Left colon (tissue), 2 donors: ENCODE measurements at regions not wholly inside any gene's neighbourhood (a gene's known extent, or its start where the extent isn't known, plus 50 kb on each side); places are given as distances from the start of the nearest gene placed in this dataset.
"Not testable (repeated sequence)": the region's sequence is repeated elsewhere in the genome, so short reads cannot be mapped to it uniquely, and the experiment has no call there.

Experiments
- ATAC-seq: fragments of 200-7000 bp; cut with Tn5 transposase; one replicate; pipeline ENCODE4 v1.9.1; 2020; ENCODE audit warnings: mild to moderate bottlenecking, moderate library complexity
- DNase-seq, 2 donors: peaks; one replicate each; pipeline ENCODE4 v3.0.0-alpha.2; 2020
- intact Hi-C, 2 donors: fragments of 100-400 bp; cut with DNase I in 1 of 2; cut with micrococcal nuclease in 1 of 2; formaldehyde crosslinking; loops; one replicate each; pipeline versions ENCODE4 v1.11.2 to v1.14.0; 2022; cut with DNase I, micrococcal nuclease
- donor health status: DM: no; HTN: no; CAD: no.
- donor health status: DM: yes; HTN: yes; CAD: no.

GRCh38 chr13:82164780-82165395 lies 1717.4 kb downstream of the SLITRK1 start:
- ATAC-seq, DNase-seq, intact Hi-C loops: not testable (repeated sequence)

GRCh38 chr13:82147526-82147925 lies 1734.7 kb downstream of the SLITRK1 start:
- intact Hi-C loops, result no loop called here
- ATAC-seq (no peak), DNase-seq (no peak)

- ATAC-seq (no peak), DNase-seq (no peak)
- intact Hi-C loops, result no loop called here
These were observed 1745.4 kb downstream of the SLITRK1 start for GRCh38 chr13:82136880-82137279.

GRCh38 chr13:82129281-82129680 lies 1753.0 kb downstream of the SLITRK1 start:
- DNase-seq, result no peak
- intact Hi-C loops, result no loop called here
- no peak for ATAC-seq

- DNase-seq (no peak), ATAC-seq (no peak)
- intact Hi-C loops, result no loop called here
These were observed 1763.7 kb downstream of the SLITRK1 start for GRCh38 chr13:82118589-82118988.

- DNase-seq, result no peak
These were observed 1765.8 kb downstream of the SLITRK1 start for GRCh38 chr13:82116422-82116989.

GRCh38 chr13:82115391-82115790 lies 1766.9 kb downstream of the SLITRK1 start:
- DNase-seq (no peak), ATAC-seq (no peak)
- intact Hi-C loops, result no loop called here

More at GRCh38 chr13:82116422-82116989, 1765.8 kb downstream of the SLITRK1 start:
- intact Hi-C loops, result no loop called here
- ATAC-seq, result no peak

- intact Hi-C loops, result no loop called here
- no peak for DNase-seq
- no peak for ATAC-seq
These were observed 1755.3 kb upstream of the SPRY2 start for GRCh38 chr13:82096256-82096655.

- intact Hi-C loops, result no loop called here
- DNase-seq (no peak), ATAC-seq (no peak)
These were observed 1751.4 kb upstream of the SPRY2 start for GRCh38 chr13:82092312-82092711.

- DNase-seq (no peak), ATAC-seq (no peak)
- intact Hi-C loops, result no loop called here
These were observed 1747.9 kb upstream of the SPRY2 start for GRCh38 chr13:82088781-82089180.

GRCh38 chr13:82076496-82076895 lies 1735.6 kb upstream of the SPRY2 start:
- DNase-seq (no peak), ATAC-seq (no peak)
- intact Hi-C loops, result no loop called here

- ATAC-seq (no peak), DNase-seq (no peak)
- intact Hi-C loops, result no loop called here
These were observed 1729.5 kb upstream of the SPRY2 start for GRCh38 chr13:82070416-82070815.

GRCh38 chr13:82062772-82063171 lies 1721.8 kb upstream of the SPRY2 start:
- ATAC-seq (no peak), DNase-seq (no peak)
- intact Hi-C loops, result no loop called here

GRCh38 chr13:82058364-82058763 lies 1717.4 kb upstream of the SPRY2 start:
- ATAC-seq (no peak), DNase-seq (no peak)
- intact Hi-C loops, result no loop called here

GRCh38 chr13:82045316-82045715 lies 1704.4 kb upstream of the SPRY2 start:
- DNase-seq, intact Hi-C loops, ATAC-seq: not testable (repeated sequence)

- intact Hi-C loops, result no loop called here
These were observed 1695.7 kb upstream of the SPRY2 start for GRCh38 chr13:82036602-82037001.

GRCh38 chr13:82011355-82011754 lies 1670.4 kb upstream of the SPRY2 start:
- intact Hi-C loops, result no loop called here
- DNase-seq (no peak), ATAC-seq (no peak)

More at GRCh38 chr13:82036602-82037001, 1695.7 kb upstream of the SPRY2 start:
- DNase-seq, result no peak
- no peak for ATAC-seq

GRCh38 chr13:82010780-82011179 lies 1669.9 kb upstream of the SPRY2 start:
- no peak for DNase-seq
- intact Hi-C loops, result no loop called here
- no peak for ATAC-seq

- intact Hi-C loops, result no loop called here
- no peak for ATAC-seq
These were observed 1661.8 kb upstream of the SPRY2 start for GRCh38 chr13:82002710-82003109.

GRCh38 chr13:81995316-81995715 lies 1654.4 kb upstream of the SPRY2 start:
- ATAC-seq (no peak), DNase-seq (no peak)
- intact Hi-C loops, result no loop called here

More at GRCh38 chr13:82002710-82003109, 1661.8 kb upstream of the SPRY2 start:
- no peak for DNase-seq

- DNase-seq, result no peak
These were observed 1649.7 kb upstream of the SPRY2 start for GRCh38 chr13:81990652-81991051.

More at GRCh38 chr13:81990652-81991051, 1649.7 kb upstream of the SPRY2 start:
- ATAC-seq, result no peak
- intact Hi-C loops, result no loop called here
